ENCODE measurements at regions not wholly inside any gene's neighbourhood (a gene's known extent, or its start where the extent isn't known, plus 50 kb on each side); places are given as distances from the start of the nearest gene placed in this dataset.

DNA sequence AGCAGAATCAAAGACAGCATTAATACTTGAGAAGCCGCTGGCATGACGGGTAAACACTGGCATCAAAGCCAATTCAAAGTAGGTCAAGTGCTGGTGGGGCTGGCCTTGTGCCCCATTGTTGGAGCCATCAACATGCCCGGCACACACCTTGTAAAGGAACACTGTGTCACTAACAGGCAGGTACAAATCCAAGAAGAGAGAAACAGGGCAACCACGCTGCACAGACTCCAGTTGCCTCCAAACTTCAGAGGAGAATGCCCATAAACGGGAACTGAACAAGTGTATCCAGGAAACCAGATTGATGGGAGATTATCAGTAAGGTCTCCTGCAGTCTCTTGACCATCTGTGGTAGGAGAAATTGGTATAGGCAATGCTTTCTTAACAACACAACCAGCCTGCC is 127.0 kb upstream of the STXBP5 start:
- H3K4me3 ChIP-seq, result no peak overlapping the region
- TF ChIP-seq POLR2AphosphoS5 (IDR thresholded peaks at IDR 0.05) (no peak), POLR2A (IDR thresholded peaks at IDR 0.05; ENCODE audit: low read depth) (no peak)
- TF ChIP-seq, protein P1, sequence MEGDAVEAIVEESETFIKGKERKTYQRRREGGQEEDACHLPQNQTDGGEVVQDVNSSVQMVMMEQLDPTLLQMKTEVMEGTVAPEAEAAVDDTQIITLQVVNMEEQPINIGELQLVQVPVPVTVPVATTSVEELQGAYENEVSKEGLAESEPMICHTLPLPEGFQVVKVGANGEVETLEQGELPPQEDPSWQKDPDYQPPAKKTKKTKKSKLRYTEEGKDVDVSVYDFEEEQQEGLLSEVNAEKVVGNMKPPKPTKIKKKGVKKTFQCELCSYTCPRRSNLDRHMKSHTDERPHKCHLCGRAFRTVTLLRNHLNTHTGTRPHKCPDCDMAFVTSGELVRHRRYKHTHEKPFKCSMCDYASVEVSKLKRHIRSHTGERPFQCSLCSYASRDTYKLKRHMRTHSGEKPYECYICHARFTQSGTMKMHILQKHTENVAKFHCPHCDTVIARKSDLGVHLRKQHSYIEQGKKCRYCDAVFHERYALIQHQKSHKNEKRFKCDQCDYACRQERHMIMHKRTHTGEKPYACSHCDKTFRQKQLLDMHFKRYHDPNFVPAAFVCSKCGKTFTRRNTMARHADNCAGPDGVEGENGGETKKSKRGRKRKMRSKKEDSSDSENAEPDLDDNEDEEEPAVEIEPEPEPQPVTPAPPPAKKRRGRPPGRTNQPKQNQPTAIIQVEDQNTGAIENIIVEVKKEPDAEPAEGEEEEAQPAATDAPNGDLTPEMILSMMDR (IDR thresholded peaks at IDR 0.05), result no peak
- intact Hi-C loops (cut with DNase I), result no loop called here
- no peaks in the 10 kb centered on the region for H3K9me3 ChIP-seq
- WGBS, result 93% methylated on average over 5 of the region's 5 CpGs
- H3K36me3 ChIP-seq, result no peaks in the 10 kb centered on the region
- H3K27ac ChIP-seq (replicated peaks in 1 of 4), result no peak overlapping the region
- no peaks in the 10 kb centered on the region for H3K4me1 ChIP-seq
- no peak for DNase-seq (ENCODE audit: extremely low spot score)
- H3K27me3 ChIP-seq, result no peaks in the 10 kb centered on the region

DNA sequence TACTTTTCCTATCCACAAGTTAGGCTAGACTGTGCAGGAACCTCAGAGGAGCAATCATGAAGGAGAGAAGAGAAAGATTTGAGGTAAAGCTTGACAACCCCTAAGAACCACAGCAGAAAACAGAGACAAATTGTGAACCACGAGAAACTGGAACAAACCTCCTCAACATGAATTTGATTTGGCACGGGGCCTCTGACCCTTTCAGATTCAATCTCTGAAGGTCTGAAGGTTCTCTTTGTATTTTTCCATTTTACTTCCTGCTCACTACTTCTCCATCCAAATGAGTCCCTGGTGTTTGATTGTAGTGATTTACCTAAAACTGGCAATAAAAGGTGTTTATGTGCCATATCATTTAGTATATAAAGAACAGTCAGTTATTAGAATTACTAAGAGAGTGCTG is 126.1 kb upstream of the STXBP5 start:
- DNase-seq (ENCODE audit: extremely low spot score), result no peak
- TF ChIP-seq POLR2AphosphoS5 (IDR thresholded peaks at IDR 0.05) (no peak), EP300 (IDR thresholded peaks at IDR 0.05) (no peak), POLR2A (IDR thresholded peaks at IDR 0.05; ENCODE audit: low read depth) (no peak)
- TF ChIP-seq, protein P1 (IDR thresholded peaks at IDR 0.05), result no peak
- H3K4me1 ChIP-seq, result no peaks in the 10 kb centered on the region
- H3K9me3 ChIP-seq, result no peaks in the 10 kb centered on the region
- 78% methylated on average over 2 of the region's 2 CpGs for WGBS
- no peak overlapping the region for H3K27ac ChIP-seq (replicated peaks in 1 of 4)
- no peaks in the 10 kb centered on the region for H3K27me3 ChIP-seq
- intact Hi-C loops (cut with DNase I), result no loop called here
- H3K36me3 ChIP-seq, result no peaks in the 10 kb centered on the region
- H3K4me3 ChIP-seq, result no peak overlapping the region

DNA sequence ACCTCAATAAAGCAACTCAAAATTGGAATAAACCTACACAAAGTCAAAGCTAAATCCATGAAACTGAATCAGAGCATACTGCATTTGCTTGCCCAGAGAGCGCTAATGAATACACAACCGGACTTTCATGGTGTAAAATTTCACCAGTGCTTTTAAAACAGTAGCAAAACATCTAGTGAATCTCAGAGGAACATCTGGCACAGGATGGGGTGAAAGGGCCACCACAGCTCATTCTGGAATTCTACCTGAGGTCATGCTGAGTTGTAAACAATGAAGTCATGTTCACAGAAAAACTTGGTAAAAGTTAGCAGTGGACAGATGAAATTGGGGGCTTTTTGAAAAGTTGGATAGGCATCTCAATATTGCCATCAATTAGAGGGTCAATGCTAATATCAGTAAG is 125.6 kb upstream of the STXBP5 start:
- H3K27ac ChIP-seq (replicated peaks in 1 of 4), result no peak overlapping the region
- DNase-seq (ENCODE audit: extremely low spot score), result no peak
- TF ChIP-seq POLR2A (IDR thresholded peaks at IDR 0.05; ENCODE audit: low read depth) (no peak), POLR2AphosphoS5 (IDR thresholded peaks at IDR 0.05) (no peak), EP300 (IDR thresholded peaks at IDR 0.05) (no peak)
- TF ChIP-seq, protein P1 (IDR thresholded peaks at IDR 0.05), result no peak
- H3K4me1 ChIP-seq, result no peaks in the 10 kb centered on the region
- intact Hi-C loops (cut with DNase I), result no loop called here
- WGBS, result 80% methylated on average over 2 of the region's 2 CpGs
- no peaks in the 10 kb centered on the region for H3K36me3 ChIP-seq
- no peak overlapping the region for H3K4me3 ChIP-seq
- no peaks in the 10 kb centered on the region for H3K9me3 ChIP-seq
- H3K27me3 ChIP-seq, result no peaks in the 10 kb centered on the region

DNA sequence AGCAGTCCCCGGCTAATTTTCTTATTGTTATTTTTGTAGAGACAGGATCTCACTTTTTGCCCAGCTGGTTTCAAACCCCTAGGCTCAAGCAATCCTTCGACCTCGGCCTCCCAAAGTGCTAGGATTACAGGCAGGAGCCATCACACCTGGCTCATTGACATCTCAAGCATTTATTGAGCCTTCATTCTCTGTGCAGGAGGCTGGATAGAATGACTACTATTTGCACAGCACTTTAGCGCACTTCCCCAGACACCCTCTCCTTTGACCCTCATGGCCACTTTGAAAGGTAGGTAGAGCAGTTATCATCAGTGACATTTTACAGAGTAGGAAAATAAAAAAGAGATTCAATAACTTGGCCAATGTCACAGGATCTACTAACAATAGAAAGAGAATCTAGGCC is 124.0 kb upstream of the STXBP5 start:
- TF ChIP-seq POLR2A (IDR thresholded peaks at IDR 0.05; ENCODE audit: low read depth) (no peak), POLR2AphosphoS5 (IDR thresholded peaks at IDR 0.05) (no peak), EP300 (IDR thresholded peaks at IDR 0.05) (no peak)
- TF ChIP-seq, protein P1 (IDR thresholded peaks at IDR 0.05), result no peak
- intact Hi-C loops (cut with DNase I), result no loop called here
- no peaks in the 10 kb centered on the region for H3K36me3 ChIP-seq
- 66% methylated on average over 4 of the region's 4 CpGs for WGBS
- no peak overlapping the region for H3K27ac ChIP-seq (replicated peaks in 1 of 4)
- no peaks in the 10 kb centered on the region for H3K27me3 ChIP-seq
- no peak for DNase-seq (ENCODE audit: extremely low spot score)
- no peaks in the 10 kb centered on the region for H3K9me3 ChIP-seq
- H3K4me1 ChIP-seq, result no peaks in the 10 kb centered on the region
- no peak overlapping the region for H3K4me3 ChIP-seq

DNA sequence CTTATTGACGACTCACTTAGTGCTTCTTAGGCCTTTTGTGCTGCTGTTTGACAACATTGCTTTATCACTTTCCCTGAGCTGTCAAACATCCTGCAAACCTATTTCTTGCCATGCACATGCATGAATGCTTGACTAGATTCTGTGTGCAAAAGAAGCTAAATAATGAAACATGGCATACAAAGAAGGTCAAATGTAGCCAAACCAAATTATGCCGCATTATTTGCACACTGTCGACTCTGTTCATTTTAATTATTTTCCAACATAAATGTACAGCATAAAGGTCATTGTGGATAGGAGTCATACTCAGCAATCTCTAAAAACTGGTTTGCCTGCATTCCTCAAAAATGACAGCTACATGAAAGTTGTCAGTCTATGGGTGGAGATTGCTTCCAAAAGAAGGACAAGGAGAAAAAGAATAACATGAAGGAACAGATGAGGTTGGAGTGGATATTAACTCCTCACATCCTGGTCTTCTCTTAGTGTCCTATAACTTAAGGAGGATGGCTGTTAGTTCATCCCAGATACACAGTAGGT is 123.1 kb upstream of the STXBP5 start:
- H3K9me3 ChIP-seq, result no peaks in the 10 kb centered on the region
- intact Hi-C loops (cut with DNase I), result no loop called here
- DNase-seq (ENCODE audit: extremely low spot score), result no peak
- no peaks in the 10 kb centered on the region for H3K4me1 ChIP-seq
- H3K27ac ChIP-seq (replicated peaks in 1 of 4), result no peak overlapping the region
- TF ChIP-seq POLR2A (IDR thresholded peaks at IDR 0.05; ENCODE audit: low read depth) (no peak), EP300 (IDR thresholded peaks at IDR 0.05) (no peak)
- H3K4me3 ChIP-seq, result no peak overlapping the region
- no peaks in the 10 kb centered on the region for H3K36me3 ChIP-seq
- no peaks in the 10 kb centered on the region for H3K27me3 ChIP-seq
- 73% methylated on average over 3 of the region's 3 CpGs for WGBS
